WTC11 (cell line): ENCODE measurements at regions not wholly inside any gene's neighbourhood (a gene's known extent, or its start where the extent isn't known, plus 50 kb on each side); places are given as distances from the start of the nearest gene placed in this dataset.

Source experiments
- ATAC-seq: fragments of 200-7000 bp; cut with Tn5 transposase; 2 replicates; pipeline ENCODE4 v1.10.0; 2021; ENCODE audit warnings: mild to moderate bottlenecking, moderate library complexity
- CTCF ChIA-PET: fragments of 300-600 bp; sonication (Branson Sonifier 250); formaldehyde crosslinking; loops from one replicate; lab custom pipeline; 2021; ENCODE audit warnings: antibody characterized with exemption; lab: Charles Lee
- POLR2A ChIA-PET: fragments of 350-600 bp; sonication (Branson Sonifier 250); formaldehyde crosslinking; loops from one replicate; lab custom pipeline; 2021; ENCODE audit warnings: antibody characterized with exemption; lab: Charles Lee
- DNase-seq: peaks from one replicate; pipeline ENCODE4 v3.0.0; 2021; ENCODE audit warnings: low spot score
- H3K27ac Mint-ChIP-seq: 2 replicates; pipeline ENCODE4 v1.8.0; 2021; ENCODE audit warnings: mixed read lengths
- H3K27me3 Mint-ChIP-seq: 2 replicates; pipeline ENCODE4 v1.8.0; 2021; ENCODE audit warnings: low read depth, mild to moderate bottlenecking, moderate library complexity, mixed read lengths
- H3K36me3 Mint-ChIP-seq: 2 replicates; pipeline ENCODE4 v1.8.0; 2021; ENCODE audit warnings: mixed read lengths
- H3K4me1 Mint-ChIP-seq: 2 replicates; pipeline ENCODE4 v1.8.0; 2022; ENCODE audit warnings: mixed read lengths
- H3K4me3 Mint-ChIP-seq: 2 replicates; pipeline ENCODE4 v1.8.0; 2021; ENCODE audit warnings: mild to moderate bottlenecking, moderate library complexity, mixed read lengths
- H3K9me3 Mint-ChIP-seq: 2 replicates; pipeline ENCODE4 v1.8.0; 2021; ENCODE audit warnings: mixed read lengths
- AR ChIP-seq: fragments of 250-450 bp; sonication (Bioruptor Pico); IDR thresholded peaks from 2 replicates; pipeline ENCODE4 v1.9.0; 2021; ENCODE audit warnings: mild to moderate bottlenecking
- ATF1 ChIP-seq: sonication (generic); formaldehyde crosslinking; IDR thresholded peaks from 2 replicates; pipeline ENCODE4 v1.8.1; 2023; ENCODE audit warnings: mild to moderate bottlenecking, moderate library complexity, missing genetic modification reagents
- ATF2 ChIP-seq: sonication (generic); formaldehyde crosslinking; IDR thresholded peaks from 2 replicates; pipeline ENCODE4 v1.8.1; 2022; ENCODE audit warnings: low read depth, missing genetic modification reagents, borderline replicate concordance
- FOXP1 ChIP-seq: sonication (generic); formaldehyde crosslinking; IDR thresholded peaks from 2 replicates; pipeline ENCODE4 v1.8.0; 2022; ENCODE audit warnings: missing genetic modification reagents, mild to moderate bottlenecking, moderate library complexity, borderline replicate concordance
- IRF2 ChIP-seq: sonication (generic); formaldehyde crosslinking; IDR thresholded peaks from 2 replicates; pipeline ENCODE4 v1.8.0; 2022; ENCODE audit warnings: low read depth, missing genetic modification reagents, borderline replicate concordance
- JAZF1 ChIP-seq: fragments of 250-450 bp; sonication (Bioruptor Pico); IDR thresholded peaks from 2 replicates; pipeline ENCODE4 v1.9.0; 2021; ENCODE audit warnings: moderate library complexity, mild to moderate bottlenecking, inconsistent platforms
- MAX ChIP-seq: sonication (generic); formaldehyde crosslinking; IDR thresholded peaks from 2 replicates; pipeline ENCODE4 v1.8.0; 2022; ENCODE audit warnings: mild to moderate bottlenecking, missing genetic modification reagents
- MXD4 ChIP-seq: fragments of 250-450 bp; sonication (Bioruptor Pico); IDR thresholded peaks from 2 replicates; pipeline ENCODE4 v1.8.0; 2021; ENCODE audit warnings: mild to moderate bottlenecking, moderate library complexity, borderline replicate concordance
- NFATC4 ChIP-seq: fragments of 250-450 bp; sonication (Bioruptor Pico); IDR thresholded peaks from 2 replicates; pipeline ENCODE4 v1.9.0; 2021; ENCODE audit warnings: mild to moderate bottlenecking
- OVOL2 ChIP-seq: fragments of 250-450 bp; sonication (Bioruptor Pico); IDR thresholded peaks from 2 replicates; pipeline ENCODE4 v1.9.0; 2021; ENCODE audit warnings: mild to moderate bottlenecking, borderline replicate concordance
- SMAD3 ChIP-seq: sonication (generic); formaldehyde crosslinking; IDR thresholded peaks from 2 replicates; pipeline ENCODE4 v1.8.0; 2022; ENCODE audit warnings: missing genetic modification reagents, mild to moderate bottlenecking, borderline replicate concordance
- SP1 ChIP-seq: sonication (generic); formaldehyde crosslinking; conservative IDR thresholded peaks from 2 replicates; pipeline ENCODE4 v1.8.1; 2022; ENCODE audit warnings: missing genetic modification reagents
- TEAD1 ChIP-seq: sonication (generic); formaldehyde crosslinking; IDR thresholded peaks from 2 replicates; pipeline ENCODE4 v1.8.0; 2022; ENCODE audit warnings: mild to moderate bottlenecking, missing genetic modification reagents
- USF2 ChIP-seq: sonication (generic); formaldehyde crosslinking; IDR thresholded peaks from 2 replicates; pipeline ENCODE4 v1.8.1; 2023; ENCODE audit warnings: mild to moderate bottlenecking, missing genetic modification reagents, moderate library complexity
- ZBTB43 ChIP-seq: sonication (generic); formaldehyde crosslinking; IDR thresholded peaks from 2 replicates; pipeline ENCODE4 v1.8.1; 2023; ENCODE audit warnings: mild to moderate bottlenecking, missing genetic modification reagents
- ZNF219 ChIP-seq: sonication (generic); formaldehyde crosslinking; IDR thresholded peaks from 2 replicates; pipeline ENCODE4 v1.8.0; 2023; ENCODE audit warnings: missing genetic modification reagents, mild to moderate bottlenecking, borderline replicate concordance
- ZNF281 ChIP-seq: sonication (generic); formaldehyde crosslinking; IDR thresholded peaks from 2 replicates; pipeline ENCODE4 v1.8.0; 2023; ENCODE audit warnings: mild to moderate bottlenecking, missing genetic modification reagents
- ZNF416 ChIP-seq: fragments of 250-450 bp; sonication (Bioruptor Pico); IDR thresholded peaks from 2 replicates; pipeline ENCODE4 v1.9.0; 2021; ENCODE audit warnings: mild to moderate bottlenecking, inconsistent platforms
- ZNF423 ChIP-seq: fragments of 250-450 bp; sonication (Bioruptor Pico); IDR thresholded peaks from 2 replicates; pipeline ENCODE4 v2.1.2; 2022; ENCODE audit warnings: mild to moderate bottlenecking, moderate library complexity
- ZNF512 ChIP-seq: sonication (generic); formaldehyde crosslinking; IDR thresholded peaks from 2 replicates; pipeline ENCODE4 v1.8.1; 2022; ENCODE audit warnings: missing genetic modification reagents, borderline replicate concordance

- no peaks in the 10 kb centered on the region for H3K27me3 Mint-ChIP-seq
- no peak for TF ChIP-seq TEAD1 (CRISPR knock-in tag)
- TF ChIP-seq ATF2, result no peak
- no peak for TF ChIP-seq ZBTB43 (CRISPR knock-in tag)
- no peak for TF ChIP-seq ZNF423 (CRISPR knock-in tag)
- no peak for TF ChIP-seq ZNF416 (CRISPR knock-in tag)
- no peak for TF ChIP-seq FOXP1
- TF ChIP-seq ATF1 (CRISPR knock-in tag), result no peak
- TF ChIP-seq JAZF1 (CRISPR knock-in tag), result no peak
- no peak for TF ChIP-seq SP1 (CRISPR knock-in tag)
- no peak for TF ChIP-seq OVOL2 (CRISPR knock-in tag)
- no peak for TF ChIP-seq IRF2 (CRISPR knock-in tag)
- no peak for TF ChIP-seq SMAD3
- TF ChIP-seq USF2, result no peak
- TF ChIP-seq AR (CRISPR knock-in tag), result no peak
- no peak for TF ChIP-seq MAX (CRISPR knock-in tag)
- TF ChIP-seq ZNF219 (CRISPR knock-in tag), result no peak
- no peak for TF ChIP-seq NFATC4 (CRISPR knock-in tag)
- no peak for TF ChIP-seq MXD4
- TF ChIP-seq ZNF512 (CRISPR knock-in tag), result no peak
- no peak for TF ChIP-seq ZNF281 (CRISPR knock-in tag)
- H3K36me3 Mint-ChIP-seq, result no peaks in the 10 kb centered on the region
- ChIA-PET CTCF (no interaction called here), POLR2A (no interaction called here)
- no peak overlapping the region for H3K27ac Mint-ChIP-seq
- H3K4me1 Mint-ChIP-seq, result peaks cover 33% of the 10 kb centered on the region
- no peaks in the 10 kb centered on the region for H3K9me3 Mint-ChIP-seq
- DNase-seq (no peak), ATAC-seq (no peak)
- no peak overlapping the region for H3K4me3 Mint-ChIP-seq
Measured at GRCh38 chr5:56406221-56406620, 173.1 kb upstream of the ANKRD55 start.
